Progenitor cell of endocrine pancreas (in vitro differentiated cells): ENCODE measurements at regions not wholly inside any gene's neighbourhood (a gene's known extent, or its start where the extent isn't known, plus 50 kb on each side); places are given as distances from the start of the nearest gene placed in this dataset.

Source experiments
- DNase-seq: peaks from one replicate; pipeline ENCODE4 v3.0.0; 2021; ENCODE audit warnings: low spot score; ENCODE audit not compliant: unreplicated experiment
- H3K27ac Mint-ChIP-seq: 2 replicates; pipeline ENCODE4 v1.8.0; 2021; ENCODE audit warnings: mild to moderate bottlenecking, moderate library complexity, mixed read lengths
- H3K27me3 Mint-ChIP-seq: 2 replicates; pipeline ENCODE4 v1.8.0; 2021; ENCODE audit warnings: mixed read lengths
- H3K36me3 Mint-ChIP-seq: 2 replicates; pipeline ENCODE4 v1.8.0; 2022; ENCODE audit warnings: mixed read lengths; ENCODE audit not compliant: insufficient read depth
- H3K4me1 Mint-ChIP-seq: 2 replicates; pipeline ENCODE4 v1.8.0; 2021; ENCODE audit warnings: low read depth, mixed read lengths
- H3K4me3 Mint-ChIP-seq: 2 replicates; pipeline ENCODE4 v1.8.0; 2021; ENCODE audit warnings: low read depth, mild to moderate bottlenecking, moderate library complexity, mixed read lengths
- H3K9me3 Mint-ChIP-seq: 2 replicates; pipeline ENCODE4 v1.8.0; 2021; ENCODE audit warnings: low read depth, mixed read lengths
- CTCF ChIP-seq: fragments of 200-600 bp; sonication (generic); IDR thresholded peaks from one replicate; pipeline ENCODE4 v1.5.0; 2021; ENCODE audit warnings: antibody characterized with exemption, mild to moderate bottlenecking; ENCODE audit not compliant: unreplicated experiment

GRCh38 chr20:57914205-57914604 is 204.4 kb upstream of the PMEPA1 start:
- no peaks in the 10 kb centered on the region for H3K4me1 Mint-ChIP-seq
- no peaks in the 10 kb centered on the region for H3K36me3 Mint-ChIP-seq
- TF ChIP-seq CTCF: no peak
- H3K27ac Mint-ChIP-seq: no peak overlapping the region
- peaks cover 19% of the 10 kb centered on the region for H3K27me3 Mint-ChIP-seq
- no peaks in the 10 kb centered on the region for H3K9me3 Mint-ChIP-seq
- DNase-seq: no peak
- no peak overlapping the region for H3K4me3 Mint-ChIP-seq

- no peak for DNase-seq
- TF ChIP-seq CTCF: no peak
- Mint-ChIP-seq H3K4me3 (no peak overlapping the region), H3K27me3 (peaks cover 16% of the 10 kb centered on the region), H3K4me1 (no peaks in the 10 kb centered on the region), H3K36me3 (no peaks in the 10 kb centered on the region), H3K9me3 (no peaks in the 10 kb centered on the region), H3K27ac (no peak overlapping the region)
These were observed 203.5 kb upstream of the PMEPA1 start for GRCh38 chr20:57913156-57913930.

- no peak for TF ChIP-seq CTCF
- no peaks in the 10 kb centered on the region for H3K36me3 Mint-ChIP-seq
- peaks cover 14% of the 10 kb centered on the region for H3K27me3 Mint-ChIP-seq
- no peak overlapping the region for H3K27ac Mint-ChIP-seq
- no peaks in the 10 kb centered on the region for H3K9me3 Mint-ChIP-seq
- H3K4me3 Mint-ChIP-seq: no peak overlapping the region
- no peak for DNase-seq
- H3K4me1 Mint-ChIP-seq: no peaks in the 10 kb centered on the region
These were observed 202.4 kb upstream of the PMEPA1 start for GRCh38 chr20:57912227-57912582.

GRCh38 chr20:57911512-57912226 is 201.9 kb upstream of the PMEPA1 start:
- no peak for DNase-seq
- Mint-ChIP-seq H3K9me3 (no peaks in the 10 kb centered on the region), H3K27me3 (peaks cover 14% of the 10 kb centered on the region), H3K36me3 (no peaks in the 10 kb centered on the region), H3K27ac (no peak overlapping the region), H3K4me3 (no peak overlapping the region), H3K4me1 (no peaks in the 10 kb centered on the region)
- TF ChIP-seq CTCF: no peak

- Mint-ChIP-seq H3K27me3 (peaks cover 17% of the 10 kb centered on the region), H3K4me3 (no peak overlapping the region), H3K4me1 (no peaks in the 10 kb centered on the region), H3K9me3 (no peaks in the 10 kb centered on the region), H3K36me3 (no peaks in the 10 kb centered on the region), H3K27ac (no peak overlapping the region)
- DNase-seq: no peak
- no peak for TF ChIP-seq CTCF
These were observed 200.9 kb upstream of the PMEPA1 start for GRCh38 chr20:57910716-57911115.
